Skin epidermis (tissue), 12 donors: ENCODE measurements at regions not wholly inside any gene's neighbourhood (a gene's known extent, or its start where the extent isn't known, plus 50 kb on each side); places are given as distances from the start of the nearest gene placed in this dataset.
"Not testable (repeated sequence)": the region's sequence is repeated elsewhere in the genome, so short reads cannot be mapped to it uniquely, and the experiment has no call there.

ENCODE experiments used
- H3K27ac ChIP-seq, 21 experiments: fragments of 200-600 bp; sonication (generic) in 11 of 21; one replicate each; pipeline ENCODE4 v1.5.0; 2020; ENCODE audit warnings: mild to moderate bottlenecking in 3 of 21, inconsistent platforms in 2 of 21, moderate library complexity in 2 of 21
- H3K4me3 ChIP-seq, 7 experiments: fragments of 200-600 bp; sonication (generic) in 2 of 7; one replicate each; pipeline ENCODE4 v1.5.0; 2020; ENCODE audit warnings: inconsistent platforms in 2 of 7, mild to moderate bottlenecking in 2 of 7, moderate library complexity in 1 of 7

- no peak overlapping the region for H3K27ac ChIP-seq
- H3K4me3 ChIP-seq, result no peak overlapping the region
Observed at GRCh38 chr3:127068111-127068810, 85.3 kb downstream of the PLXNA1 start.

- no peak overlapping the region for H3K27ac ChIP-seq
- no peak overlapping the region for H3K4me3 ChIP-seq
Observed at GRCh38 chr3:127068871-127069270, 86.0 kb downstream of the PLXNA1 start.

GRCh38 chr3:127069814-127070440 is 87.0 kb downstream of the PLXNA1 start:
- peak overlapping the region in 4 of 21 experiments; percentile 3 to 56 (median 17) for H3K27ac ChIP-seq
- H3K4me3 ChIP-seq, result no peak overlapping the region

- H3K4me3 ChIP-seq, result no peak overlapping the region
- H3K27ac ChIP-seq, result peak overlapping the region in 4 of 21 experiments; percentile 3 to 56 (median 17)
Observed at GRCh38 chr3:127070776-127071175, 87.9 kb downstream of the PLXNA1 start.

GRCh38 chr3:127071597-127072001 is 88.7 kb downstream of the PLXNA1 start:
- Histone ChIP-seq H3K27ac (no peak overlapping the region), H3K4me3 (no peak overlapping the region)

- H3K4me3 ChIP-seq, result no peak overlapping the region
- H3K27ac ChIP-seq, result peak overlapping the region in 1 of 21 experiments; percentile 55
Observed at GRCh38 chr3:127072221-127072771, 89.4 kb downstream of the PLXNA1 start.

GRCh38 chr3:127072971-127073783 is 90.3 kb downstream of the PLXNA1 start:
- Histone ChIP-seq H3K4me3 (no peak overlapping the region), H3K27ac (peak overlapping the region in 9 of 21 experiments; percentile 9 to 55 (median 23))

GRCh38 chr3:127073941-127074820 is 91.3 kb downstream of the PLXNA1 start:
- peak overlapping the region in 16 of 21 experiments; percentile 4 to 82 (median 57) for H3K27ac ChIP-seq
- no peak overlapping the region for H3K4me3 ChIP-seq

- Histone ChIP-seq H3K27ac (peak overlapping the region in 18 of 21 experiments; percentile 4 to 82 (median 55)), H3K4me3 (no peak overlapping the region)
Observed at GRCh38 chr3:127074900-127075360, 92.0 kb downstream of the PLXNA1 start.

- not testable (repeated sequence) for H3K27ac ChIP-seq, H3K4me3 ChIP-seq
Observed at GRCh38 chr3:127076166-127076992, 93.5 kb downstream of the PLXNA1 start.

- H3K4me3 ChIP-seq, result no peak overlapping the region
- H3K27ac ChIP-seq, result no peak overlapping the region
Observed at GRCh38 chr3:127077068-127077467, 94.2 kb downstream of the PLXNA1 start.

GRCh38 chr3:127077505-127078064 is 94.7 kb downstream of the PLXNA1 start:
- Histone ChIP-seq H3K4me3 (no peak overlapping the region), H3K27ac (no peak overlapping the region)

GRCh38 chr3:127078626-127079025 is 95.7 kb downstream of the PLXNA1 start:
- Histone ChIP-seq H3K4me3 (no peak overlapping the region), H3K27ac (no peak overlapping the region)

GRCh38 chr3:127079211-127079610 is 96.3 kb downstream of the PLXNA1 start:
- Histone ChIP-seq H3K27ac (no peak overlapping the region), H3K4me3 (no peak overlapping the region)

GRCh38 chr3:127081001-127081720 is 98.2 kb downstream of the PLXNA1 start:
- Histone ChIP-seq H3K4me3 (no peak overlapping the region), H3K27ac (no peak overlapping the region)

- Histone ChIP-seq H3K27ac (no peak overlapping the region), H3K4me3 (no peak overlapping the region)
Observed at GRCh38 chr3:127082066-127082465, 99.2 kb downstream of the PLXNA1 start.

- H3K27ac ChIP-seq, result no peak overlapping the region
- no peak overlapping the region for H3K4me3 ChIP-seq
Observed at GRCh38 chr3:127083778-127084397, 101.0 kb downstream of the PLXNA1 start.
